HG02610 (cell line): ENCODE measurements at regions not wholly inside any gene's neighbourhood (a gene's known extent, or its start where the extent isn't known, plus 50 kb on each side); places are given as distances from the start of the nearest gene placed in this dataset.
"Not testable (repeated sequence)": the region's sequence is repeated elsewhere in the genome, so short reads cannot be mapped to it uniquely, and the experiment has no call there.

ENCODE experiments used
- ATAC-seq: cut with Tn5 transposase; IDR thresholded peaks from one replicate; pipeline ENCODE4 v1.9.1; 2021; ENCODE audit warnings: mild to moderate bottlenecking, moderate library complexity; ENCODE audit not compliant: unreplicated experiment

GRCh38 chr10:56298941-56299340 lies 62.1 kb downstream of the ZWINT start:
- ATAC-seq: no peak

GRCh38 chr10:56296618-56297017 lies 64.4 kb downstream of the ZWINT start:
- no peak for ATAC-seq

- no peak for ATAC-seq
Observed at GRCh38 chr10:56288403-56288802, 72.7 kb downstream of the ZWINT start.

GRCh38 chr10:56286096-56286495 lies 75.0 kb downstream of the ZWINT start:
- no peak for ATAC-seq

GRCh38 chr10:56279270-56279669 lies 81.8 kb downstream of the ZWINT start:
- ATAC-seq: no peak

- ATAC-seq: no peak
Observed at GRCh38 chr10:56269181-56269580, 91.9 kb downstream of the ZWINT start.

GRCh38 chr10:56266120-56266519 lies 94.9 kb downstream of the ZWINT start:
- ATAC-seq: no peak

- no peak for ATAC-seq
Observed at GRCh38 chr10:56258991-56259390, 102.1 kb downstream of the ZWINT start.

- ATAC-seq: no peak
Observed at GRCh38 chr10:56258378-56258777, 102.7 kb downstream of the ZWINT start.

- no peak for ATAC-seq
Observed at GRCh38 chr10:56255298-56255697, 105.8 kb downstream of the ZWINT start.

GRCh38 chr10:56240471-56240870 lies 120.6 kb downstream of the ZWINT start:
- ATAC-seq: no peak

- ATAC-seq: no peak
Observed at GRCh38 chr10:56231436-56231835, 129.6 kb downstream of the ZWINT start.

- no peak for ATAC-seq
Observed at GRCh38 chr10:56222237-56222636, 138.8 kb downstream of the ZWINT start.

- no peak for ATAC-seq
Observed at GRCh38 chr10:56212951-56213350, 148.1 kb downstream of the ZWINT start.

- ATAC-seq: peak; percentile 76
Observed at GRCh38 chr10:56181607-56182006, 179.5 kb downstream of the ZWINT start.

GRCh38 chr10:56178210-56178609 lies 182.8 kb downstream of the ZWINT start:
- no peak for ATAC-seq

GRCh38 chr10:56155091-56155513 lies 206.0 kb downstream of the ZWINT start:
- not testable (repeated sequence) for ATAC-seq

GRCh38 chr10:56146806-56147205 lies 214.3 kb downstream of the ZWINT start:
- ATAC-seq: no peak

- ATAC-seq: peak; percentile 88
Observed at GRCh38 chr10:56142092-56142728, 218.8 kb downstream of the ZWINT start.

GRCh38 chr10:56139405-56139804 lies 221.7 kb downstream of the ZWINT start:
- ATAC-seq: no peak

- no peak for ATAC-seq
Observed at GRCh38 chr10:56135828-56136227, 225.2 kb downstream of the ZWINT start.

GRCh38 chr10:56123247-56123646 lies 237.8 kb downstream of the ZWINT start:
- ATAC-seq: no peak

GRCh38 chr10:56116684-56117083 lies 244.4 kb downstream of the ZWINT start:
- ATAC-seq: no peak
